Activated naive CD4-positive, alpha-beta T cell treated with anti-CD3 and anti-CD28 coated beads, Interleukin-2, amount 50 U/mL, for 72 hours (primary cell): ENCODE measurements at regions not wholly inside any gene's neighbourhood (a gene's known extent, or its start where the extent isn't known, plus 50 kb on each side); places are given as distances from the start of the nearest gene placed in this dataset.

Source experiments
- ATAC-seq, 2 donors: fragments of 150-1000 bp; cut with Tn5 transposase; 2 replicates each; pipeline ENCODE4 v1.10.0; 2021; ENCODE audit warnings: mild to moderate bottlenecking in 2 of 2, moderate library complexity in 2 of 2
- DNase-seq, 2 donors: peaks; one replicate each; pipeline ENCODE4 v3.0.0; 2021 to 2022; ENCODE audit warnings: low spot score in 2 of 2
- H3K27ac Mint-ChIP-seq, 2 donors: one replicate each; pipeline ENCODE4 v1.8.0; 2022; ENCODE audit warnings: mild to moderate bottlenecking in 2 of 2, mixed read lengths in 2 of 2
- H3K36me3 Mint-ChIP-seq, 2 donors: one replicate each; pipeline ENCODE4 v1.8.0; 2022; ENCODE audit warnings: mixed read lengths in 2 of 2
- H3K9me3 Mint-ChIP-seq, 2 donors: one replicate each; pipeline ENCODE4 v1.8.0; 2022; ENCODE audit warnings: mixed read lengths in 2 of 2

GRCh38 chr3:21174461-21174860 lies 576.5 kb downstream of the ZNF385D start:
- Mint-ChIP-seq H3K9me3 (peaks cover 35 to 43% of the 10 kb centered on the region in 2 donors), H3K36me3 (peaks cover 0 to 23% of the 10 kb centered on the region in 2 donors), H3K27ac (no peak overlapping the region)
- ATAC-seq: no peak
- DNase-seq: no peak

- no peak overlapping the region for H3K27ac Mint-ChIP-seq
- ATAC-seq: no peak
- peaks cover 15 to 24% of the 10 kb centered on the region in 2 donors for H3K9me3 Mint-ChIP-seq
- peaks cover 0 to 7% of the 10 kb centered on the region in 2 donors for H3K36me3 Mint-ChIP-seq
- no peak for DNase-seq
These were observed 580.0 kb downstream of the ZNF385D start for GRCh38 chr3:21170964-21171363.

GRCh38 chr3:21169948-21170347 lies 581.1 kb downstream of the ZNF385D start:
- Mint-ChIP-seq H3K27ac (no peak overlapping the region), H3K9me3 (peaks cover 8 to 14% of the 10 kb centered on the region in 2 donors), H3K36me3 (peaks cover 0 to 3% of the 10 kb centered on the region in 2 donors)
- no peak for ATAC-seq
- DNase-seq: no peak

- H3K36me3 Mint-ChIP-seq: no peaks in the 10 kb centered on the region
- H3K9me3 Mint-ChIP-seq: peaks cover 7 to 8% of the 10 kb centered on the region in 2 donors
- no peak overlapping the region for H3K27ac Mint-ChIP-seq
- no peak for ATAC-seq
- no peak for DNase-seq
These were observed 582.5 kb downstream of the ZNF385D start for GRCh38 chr3:21168471-21168870.

GRCh38 chr3:21163956-21164355 lies 587.1 kb downstream of the ZNF385D start:
- ATAC-seq (no peak), DNase-seq (no peak)
- H3K9me3 Mint-ChIP-seq: peaks cover 11 to 23% of the 10 kb centered on the region in 2 donors
- no peak overlapping the region for H3K27ac Mint-ChIP-seq
- H3K36me3 Mint-ChIP-seq: no peaks in the 10 kb centered on the region

GRCh38 chr3:21159543-21159906 lies 591.5 kb downstream of the ZNF385D start:
- ATAC-seq: no peak
- Mint-ChIP-seq H3K27ac (no peak overlapping the region), H3K9me3 (peaks cover 22 to 36% of the 10 kb centered on the region in 2 donors), H3K36me3 (peaks cover 0 to 13% of the 10 kb centered on the region in 2 donors)
- DNase-seq: no peak

GRCh38 chr3:21158861-21159542 lies 592.0 kb downstream of the ZNF385D start:
- Mint-ChIP-seq H3K9me3 (peaks cover 22 to 36% of the 10 kb centered on the region in 2 donors), H3K27ac (no peak overlapping the region), H3K36me3 (peaks cover 0 to 13% of the 10 kb centered on the region in 2 donors)
- ATAC-seq (no peak), DNase-seq (no peak)

- peaks cover 0 to 13% of the 10 kb centered on the region in 2 donors for H3K36me3 Mint-ChIP-seq
- peaks cover 20 to 31% of the 10 kb centered on the region in 2 donors for H3K9me3 Mint-ChIP-seq
- DNase-seq (no peak), ATAC-seq (no peak)
- H3K27ac Mint-ChIP-seq: no peak overlapping the region
These were observed 596.1 kb downstream of the ZNF385D start for GRCh38 chr3:21154911-21155310.

- no peak for ATAC-seq
- no peak overlapping the region for H3K27ac Mint-ChIP-seq
These were observed 598.5 kb downstream of the ZNF385D start for GRCh38 chr3:21152555-21152954.

GRCh38 chr3:21142949-21143348 lies 608.1 kb downstream of the ZNF385D start:
- Mint-ChIP-seq H3K36me3 (no peaks in the 10 kb centered on the region), H3K27ac (no peak overlapping the region), H3K9me3 (peaks cover 5 to 15% of the 10 kb centered on the region in 2 donors)
- DNase-seq (no peak), ATAC-seq (peak; percentile 33 to 69)

More at GRCh38 chr3:21152555-21152954, 598.5 kb downstream of the ZNF385D start:
- DNase-seq: no peak
- Mint-ChIP-seq H3K36me3 (peaks cover 0 to 7% of the 10 kb centered on the region in 2 donors), H3K9me3 (peaks cover 12 to 17% of the 10 kb centered on the region in 2 donors)

- H3K9me3 Mint-ChIP-seq: peaks cover 5 to 14% of the 10 kb centered on the region in 2 donors
- H3K27ac Mint-ChIP-seq: no peak overlapping the region
- peak in 1 of 2 donors; percentile 28 for ATAC-seq
- no peaks in the 10 kb centered on the region for H3K36me3 Mint-ChIP-seq
- DNase-seq: no peak
These were observed 609.0 kb downstream of the ZNF385D start for GRCh38 chr3:21142031-21142430.

GRCh38 chr3:21140785-21141184 lies 610.2 kb downstream of the ZNF385D start:
- DNase-seq: no peak
- ATAC-seq: peak in 1 of 2 donors; percentile 18
- Mint-ChIP-seq H3K36me3 (no peaks in the 10 kb centered on the region), H3K27ac (peak overlapping the region in 1 of 2 donors; percentile 25), H3K9me3 (peaks cover 5 to 6% of the 10 kb centered on the region in 2 donors)

GRCh38 chr3:21138085-21138484 lies 612.9 kb downstream of the ZNF385D start:
- Mint-ChIP-seq H3K27ac (no peak overlapping the region), H3K36me3 (no peaks in the 10 kb centered on the region), H3K9me3 (peaks cover 4 to 6% of the 10 kb centered on the region in 2 donors)
- DNase-seq: no peak
- ATAC-seq: no peak

- H3K36me3 Mint-ChIP-seq: peaks cover under 1% of the 10 kb centered on the region in 2 donors
- no peak for ATAC-seq
These were observed 618.1 kb downstream of the ZNF385D start for GRCh38 chr3:21132896-21133295.

GRCh38 chr3:21120826-21121225 lies 630.2 kb downstream of the ZNF385D start:
- ATAC-seq: no peak
- H3K9me3 Mint-ChIP-seq: peaks cover 13 to 19% of the 10 kb centered on the region in 2 donors
- peaks cover 1 to 25% of the 10 kb centered on the region in 2 donors for H3K36me3 Mint-ChIP-seq
- no peak overlapping the region for H3K27ac Mint-ChIP-seq
- no peak for DNase-seq

More at GRCh38 chr3:21132896-21133295, 618.1 kb downstream of the ZNF385D start:
- H3K9me3 Mint-ChIP-seq: peaks cover 8 to 27% of the 10 kb centered on the region in 2 donors
- no peak for DNase-seq
- H3K27ac Mint-ChIP-seq: no peak overlapping the region

GRCh38 chr3:21117370-21117769 lies 633.6 kb downstream of the ZNF385D start:
- H3K36me3 Mint-ChIP-seq: peaks cover 0 to 6% of the 10 kb centered on the region in 2 donors
- no peak for ATAC-seq

GRCh38 chr3:21109056-21109455 lies 642.0 kb downstream of the ZNF385D start:
- ATAC-seq (no peak), DNase-seq (no peak)
- peaks cover 28 to 33% of the 10 kb centered on the region in 2 donors for H3K9me3 Mint-ChIP-seq
- H3K36me3 Mint-ChIP-seq: peaks cover 0 to 4% of the 10 kb centered on the region in 2 donors
- H3K27ac Mint-ChIP-seq: no peak overlapping the region

More at GRCh38 chr3:21117370-21117769, 633.6 kb downstream of the ZNF385D start:
- no peak overlapping the region for H3K27ac Mint-ChIP-seq
- H3K9me3 Mint-ChIP-seq: peaks cover 17 to 21% of the 10 kb centered on the region in 2 donors
- no peak for DNase-seq

GRCh38 chr3:21105784-21106183 lies 645.2 kb downstream of the ZNF385D start:
- DNase-seq (no peak), ATAC-seq (no peak)
- Mint-ChIP-seq H3K9me3 (peaks cover 36 to 42% of the 10 kb centered on the region in 2 donors), H3K27ac (no peak overlapping the region), H3K36me3 (peaks cover 0 to 4% of the 10 kb centered on the region in 2 donors)
